Subcutaneous abdominal adipose tissue (tissue), 5 donors: ENCODE measurements at regions not wholly inside any gene's neighbourhood (a gene's known extent, or its start where the extent isn't known, plus 50 kb on each side); places are given as distances from the start of the nearest gene placed in this dataset.
"Not testable (repeated sequence)": the region's sequence is repeated elsewhere in the genome, so short reads cannot be mapped to it uniquely, and the experiment has no call there.

Source experiments
- H3K27ac ChIP-seq: one replicate; pipeline ENCODE4 v1.7.0; 2013; ENCODE audit warnings: low read depth, mild to moderate bottlenecking, inconsistent platforms, low read length, moderate library complexity
- H3K27me3 ChIP-seq, 5 donors: one replicate each; pipeline ENCODE4 v1.7.0; 2013; ENCODE audit warnings: low read length in 5 of 5, inconsistent platforms in 1 of 5; ENCODE audit not compliant: control insufficient read depth in 5 of 5, insufficient read depth in 4 of 5
- H3K36me3 ChIP-seq, 5 donors: one replicate each; pipeline ENCODE4 v1.7.0; 2013; ENCODE audit warnings: low read length in 5 of 5; ENCODE audit not compliant: control insufficient read depth in 5 of 5, insufficient read depth in 5 of 5
- H3K4me1 ChIP-seq, 5 donors: one replicate each; pipeline ENCODE4 v1.7.0; 2013; ENCODE audit warnings: low read length in 5 of 5, mild to moderate bottlenecking in 3 of 5, moderate library complexity in 1 of 5; ENCODE audit not compliant: control insufficient read depth in 5 of 5, insufficient read depth in 5 of 5
- H3K4me3 ChIP-seq, 5 donors: one replicate each; pipeline ENCODE4 v1.7.0; 2013; ENCODE audit warnings: low read length in 5 of 5, low read depth in 1 of 5
- H3K9ac ChIP-seq, 5 donors: one replicate each; pipeline ENCODE4 v1.7.0; 2013; ENCODE audit warnings: low read length in 5 of 5, mild to moderate bottlenecking in 4 of 5, moderate library complexity in 3 of 5
- H3K9me3 ChIP-seq, 5 donors: one replicate each; pipeline ENCODE4 v1.7.0; 2013; ENCODE audit warnings: low read length in 5 of 5; ENCODE audit not compliant: control insufficient read depth in 5 of 5
- donor health status: healthy.
- donor health status: healthy.
- donor health status: healthy.
- donor health status: healthy.
- donor health status: healthy.

- Histone ChIP-seq H3K9me3 (no peaks in the 10 kb centered on the region), H3K36me3 (no peaks in the 10 kb centered on the region), H3K4me3 (no peak overlapping the region), H3K4me1 (no peaks in the 10 kb centered on the region), H3K27me3 (no peaks in the 10 kb centered on the region), H3K9ac (no peak overlapping the region), H3K27ac (no peak overlapping the region)
Observed at GRCh38 chr5:18533137-18533536, 898.9 kb downstream of the TAF11L14 start.

GRCh38 chr5:18534119-18534518 lies 899.9 kb downstream of the TAF11L14 start:
- Histone ChIP-seq H3K9me3 (no peaks in the 10 kb centered on the region), H3K36me3 (no peaks in the 10 kb centered on the region), H3K27ac (no peak overlapping the region), H3K9ac (no peak overlapping the region), H3K27me3 (no peaks in the 10 kb centered on the region), H3K4me3 (no peak overlapping the region), H3K4me1 (no peaks in the 10 kb centered on the region)

- H3K9ac ChIP-seq, H3K9me3 ChIP-seq, H3K36me3 ChIP-seq, H3K27ac ChIP-seq, H3K4me1 ChIP-seq, H3K27me3 ChIP-seq, H3K4me3 ChIP-seq: not testable (repeated sequence)
Observed at GRCh38 chr5:18535753-18536152, 901.5 kb downstream of the TAF11L14 start.

GRCh38 chr5:18544421-18544820 lies 910.2 kb downstream of the TAF11L14 start:
- H3K4me3 ChIP-seq: no peak overlapping the region
- H3K9ac ChIP-seq: no peak overlapping the region
- no peak overlapping the region for H3K27ac ChIP-seq
- H3K27me3 ChIP-seq: no peaks in the 10 kb centered on the region
- peaks cover 0 to 15% (median 7%) of the 10 kb centered on the region in 5 donors for H3K9me3 ChIP-seq
- H3K36me3 ChIP-seq: no peaks in the 10 kb centered on the region
- H3K4me1 ChIP-seq: no peaks in the 10 kb centered on the region

GRCh38 chr5:18546591-18546990 lies 912.3 kb downstream of the TAF11L14 start:
- H3K4me3 ChIP-seq: no peak overlapping the region
- no peaks in the 10 kb centered on the region for H3K36me3 ChIP-seq
- no peaks in the 10 kb centered on the region for H3K4me1 ChIP-seq
- H3K27me3 ChIP-seq: no peaks in the 10 kb centered on the region
- no peak overlapping the region for H3K27ac ChIP-seq
- H3K9me3 ChIP-seq: peaks cover 0 to 18% (median 11%) of the 10 kb centered on the region in 5 donors
- H3K9ac ChIP-seq: no peak overlapping the region

- no peak overlapping the region for H3K9ac ChIP-seq
- H3K9me3 ChIP-seq: peaks cover 0 to 26% (median 19%) of the 10 kb centered on the region in 5 donors
- no peak overlapping the region for H3K27ac ChIP-seq
- no peak overlapping the region for H3K4me3 ChIP-seq
- H3K4me1 ChIP-seq: no peaks in the 10 kb centered on the region
- no peaks in the 10 kb centered on the region for H3K36me3 ChIP-seq
- H3K27me3 ChIP-seq: no peaks in the 10 kb centered on the region
Observed at GRCh38 chr5:18551716-18552115, 917.5 kb downstream of the TAF11L14 start.

GRCh38 chr5:18553269-18553668 lies 919.0 kb downstream of the TAF11L14 start:
- Histone ChIP-seq H3K27me3 (no peaks in the 10 kb centered on the region), H3K4me3 (no peak overlapping the region), H3K27ac (no peak overlapping the region), H3K36me3 (no peaks in the 10 kb centered on the region), H3K9me3 (peaks cover 0 to 20% (median 14%) of the 10 kb centered on the region in 5 donors), H3K4me1 (no peaks in the 10 kb centered on the region), H3K9ac (no peak overlapping the region)

- H3K9ac ChIP-seq: no peak overlapping the region
- H3K27ac ChIP-seq: no peak overlapping the region
- H3K4me3 ChIP-seq: no peak overlapping the region
- H3K27me3 ChIP-seq: no peaks in the 10 kb centered on the region
- no peaks in the 10 kb centered on the region for H3K9me3 ChIP-seq
- no peaks in the 10 kb centered on the region for H3K4me1 ChIP-seq
- no peaks in the 10 kb centered on the region for H3K36me3 ChIP-seq
Observed at GRCh38 chr5:18560602-18561001, 926.3 kb downstream of the TAF11L14 start.

GRCh38 chr5:18563853-18564252 lies 929.6 kb downstream of the TAF11L14 start:
- Histone ChIP-seq H3K4me3 (no peak overlapping the region), H3K4me1 (no peaks in the 10 kb centered on the region), H3K36me3 (no peaks in the 10 kb centered on the region), H3K9me3 (no peaks in the 10 kb centered on the region), H3K27me3 (no peaks in the 10 kb centered on the region), H3K9ac (no peak overlapping the region), H3K27ac (no peak overlapping the region)

- peaks cover 0 to 2% (median 0%) of the 10 kb centered on the region in 5 donors for H3K9me3 ChIP-seq
- H3K27ac ChIP-seq: no peak overlapping the region
- H3K36me3 ChIP-seq: no peaks in the 10 kb centered on the region
- no peak overlapping the region for H3K9ac ChIP-seq
- no peaks in the 10 kb centered on the region for H3K4me1 ChIP-seq
- H3K27me3 ChIP-seq: no peaks in the 10 kb centered on the region
- no peak overlapping the region for H3K4me3 ChIP-seq
Observed at GRCh38 chr5:18566671-18567070, 932.4 kb downstream of the TAF11L14 start.

- Histone ChIP-seq H3K4me3 (no peak overlapping the region), H3K27me3 (no peaks in the 10 kb centered on the region), H3K27ac (no peak overlapping the region), H3K9me3 (peaks cover 0 to 2% (median 0%) of the 10 kb centered on the region in 5 donors), H3K4me1 (no peaks in the 10 kb centered on the region), H3K9ac (no peak overlapping the region), H3K36me3 (no peaks in the 10 kb centered on the region)
Observed at GRCh38 chr5:18576586-18576985, 942.3 kb downstream of the TAF11L14 start.
